Astrocyte (in vitro differentiated cells and primary cell): ENCODE measurements at regions not wholly inside any gene's neighbourhood (a gene's known extent, or its start where the extent isn't known, plus 50 kb on each side); places are given as distances from the start of the nearest gene placed in this dataset.

Source experiments
- EZH2 ChIP-seq: IDR thresholded peaks from 2 replicates; pipeline ENCODE4 v1.6.1; 2012; ENCODE audit warnings: mild to moderate bottlenecking, low read length, inconsistent platforms; ENCODE audit not compliant: insufficient read depth
- TF ChIP-seq, protein P1 (sequence below): IDR thresholded peaks from 2 replicates; pipeline ENCODE4 v1.5.1; 2011; ENCODE audit warnings: low read depth, mild to moderate bottlenecking, inconsistent platforms, low read length, moderate library complexity; ENCODE audit not compliant: insufficient read depth

DNA sequence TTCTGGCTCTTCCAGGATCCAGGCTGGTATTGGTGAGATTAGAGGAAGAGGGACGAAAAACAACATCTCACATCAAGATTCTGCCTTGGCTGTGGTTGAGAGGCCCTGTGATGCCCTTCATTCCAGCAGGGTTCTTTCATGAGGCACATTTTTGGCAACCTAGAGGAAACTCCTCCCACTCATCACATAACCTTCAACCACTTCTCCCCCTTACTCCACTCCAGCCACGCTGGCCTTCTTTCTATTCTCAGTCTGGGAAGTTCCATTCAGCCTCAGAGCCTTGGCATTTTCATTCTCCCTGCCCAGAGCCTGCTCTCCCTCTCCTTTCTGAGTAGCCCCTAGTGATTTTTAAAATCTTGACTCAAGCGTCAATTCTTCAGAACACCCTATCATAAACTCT lies 337.5 kb downstream of the ZSWIM6 start:
- TF ChIP-seq, protein P1, sequence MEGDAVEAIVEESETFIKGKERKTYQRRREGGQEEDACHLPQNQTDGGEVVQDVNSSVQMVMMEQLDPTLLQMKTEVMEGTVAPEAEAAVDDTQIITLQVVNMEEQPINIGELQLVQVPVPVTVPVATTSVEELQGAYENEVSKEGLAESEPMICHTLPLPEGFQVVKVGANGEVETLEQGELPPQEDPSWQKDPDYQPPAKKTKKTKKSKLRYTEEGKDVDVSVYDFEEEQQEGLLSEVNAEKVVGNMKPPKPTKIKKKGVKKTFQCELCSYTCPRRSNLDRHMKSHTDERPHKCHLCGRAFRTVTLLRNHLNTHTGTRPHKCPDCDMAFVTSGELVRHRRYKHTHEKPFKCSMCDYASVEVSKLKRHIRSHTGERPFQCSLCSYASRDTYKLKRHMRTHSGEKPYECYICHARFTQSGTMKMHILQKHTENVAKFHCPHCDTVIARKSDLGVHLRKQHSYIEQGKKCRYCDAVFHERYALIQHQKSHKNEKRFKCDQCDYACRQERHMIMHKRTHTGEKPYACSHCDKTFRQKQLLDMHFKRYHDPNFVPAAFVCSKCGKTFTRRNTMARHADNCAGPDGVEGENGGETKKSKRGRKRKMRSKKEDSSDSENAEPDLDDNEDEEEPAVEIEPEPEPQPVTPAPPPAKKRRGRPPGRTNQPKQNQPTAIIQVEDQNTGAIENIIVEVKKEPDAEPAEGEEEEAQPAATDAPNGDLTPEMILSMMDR, result no peak
- no peak for TF ChIP-seq EZH2
